ENCODE measurements at regions not wholly inside any gene's neighbourhood (a gene's known extent, or its start where the extent isn't known, plus 50 kb on each side); places are given as distances from the start of the nearest gene placed in this dataset.

DNA sequence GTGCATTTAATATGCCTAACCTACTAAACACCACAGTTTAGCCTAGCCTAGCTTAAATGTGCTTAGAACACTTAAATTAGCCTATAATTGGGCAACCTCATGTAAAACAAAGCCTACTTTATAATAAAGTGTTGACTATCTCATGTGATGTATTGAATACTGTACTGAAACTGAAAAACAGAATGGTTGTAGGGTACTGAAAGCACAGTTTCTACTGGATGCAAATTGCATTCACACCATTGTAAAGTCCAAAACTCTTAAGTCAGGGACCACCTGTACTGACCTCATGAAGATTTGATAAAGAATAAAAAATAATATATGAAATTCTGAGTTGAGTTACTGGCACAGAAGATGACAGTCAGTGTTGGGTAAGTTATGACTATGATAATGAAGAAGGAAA lies 625.4 kb upstream of the SOX9 start:
- TF ChIP-seq CTCF (IDR thresholded peaks at IDR 0.05) (no peak), EZH2 (IDR thresholded peaks at IDR 0.05; ENCODE audit: borderline replicate concordance, insufficient read depth, low read depth, low read length, poor library complexity, severe bottlenecking) (no peak)

Data from B cell (primary cell).